Liver (tissue), 8 donors: ENCODE measurements at regions not wholly inside any gene's neighbourhood (a gene's known extent, or its start where the extent isn't known, plus 50 kb on each side); places are given as distances from the start of the nearest gene placed in this dataset.
A peak's percentile ranks its signal among the peaks of the same experiment; 100 is the strongest.

Experiments used
- DNase-seq: peaks from one replicate; pipeline ENCODE4 v3.0.0-alpha.2; 2017; ENCODE audit warnings: low spot score
- H3K27ac ChIP-seq, 2 donors: one replicate each; pipeline ENCODE4 v1.7.0; 2013; ENCODE audit warnings: inconsistent platforms in 2 of 2, low read length in 2 of 2, control low read depth in 1 of 2, low read depth in 1 of 2, mild to moderate bottlenecking in 1 of 2
- H3K27me3 ChIP-seq, 4 donors: one replicate each; pipeline versions ENCODE4 v1.6.1 to v1.7.0; 2013; ENCODE audit warnings: low read length in 3 of 4, inconsistent platforms in 1 of 4, mild to moderate bottlenecking in 1 of 4, moderate library complexity in 1 of 4; ENCODE audit not compliant: control insufficient read depth in 4 of 4, insufficient read depth in 4 of 4
- H3K36me3 ChIP-seq, 4 donors: one replicate each; pipeline versions ENCODE4 v1.6.1 to v1.7.0; 2013; ENCODE audit warnings: low read length in 3 of 4, mild to moderate bottlenecking in 3 of 4, low read depth in 1 of 4, moderate library complexity in 1 of 4; ENCODE audit not compliant: control insufficient read depth in 4 of 4, insufficient read depth in 3 of 4
- H3K4me1 ChIP-seq, 4 donors: one replicate each; pipeline versions ENCODE4 v1.6.1 to v1.7.0; 2013; ENCODE audit warnings: low read length in 3 of 4, mild to moderate bottlenecking in 3 of 4, moderate library complexity in 1 of 4; ENCODE audit not compliant: control insufficient read depth in 4 of 4, insufficient read depth in 4 of 4
- H3K4me3 ChIP-seq, 3 donors: one replicate each; pipeline versions ENCODE4 v1.6.1 to v1.7.0; 2013; ENCODE audit warnings: low read length in 3 of 3, control low read depth in 1 of 3, low read depth in 1 of 3, mild to moderate bottlenecking in 1 of 3
- H3K9ac ChIP-seq, 2 donors: one replicate each; pipeline ENCODE4 v1.7.0; 2013; ENCODE audit warnings: low read length in 2 of 2, mild to moderate bottlenecking in 2 of 2, moderate library complexity in 2 of 2, control low read depth in 1 of 2, low read depth in 1 of 2
- H3K9me3 ChIP-seq, 4 donors: one replicate each; pipeline versions ENCODE4 v1.6.1 to v1.7.0; 2013; ENCODE audit warnings: low read length in 3 of 4; ENCODE audit not compliant: control insufficient read depth in 4 of 4
- CTCF ChIP-seq: fragments of 150-350 bp; IDR thresholded peaks from 2 replicates; pipeline ENCODE4 v1.5.1; 2017; ENCODE audit warnings: improper control_type of control experiment, low read depth, low read length; ENCODE audit not compliant: missing input control
- EGR1 ChIP-seq, 2 donors: IDR thresholded peaks; 2 replicates each; pipeline ENCODE4 v1.6.1; 2016 to 2018; ENCODE audit warnings: antibody characterized with exemption in 2 of 2, low read depth in 2 of 2
- FOXA1 ChIP-seq: IDR thresholded peaks from 2 replicates; pipeline ENCODE4 v1.6.1; 2016; ENCODE audit warnings: antibody characterized with exemption
- FOXA2 ChIP-seq: IDR thresholded peaks from 2 replicates; pipeline ENCODE4 v1.6.1; 2016; ENCODE audit warnings: antibody characterized with exemption
- GABPA ChIP-seq, 2 donors: IDR thresholded peaks in 1 of 2; conservative IDR thresholded peaks in 1 of 2; 2 replicates each; pipeline ENCODE4 v1.6.1; 2016; ENCODE audit warnings: antibody characterized with exemption in 2 of 2, mild to moderate bottlenecking in 1 of 2, moderate library complexity in 1 of 2
- HNF4A ChIP-seq, 2 donors: conservative IDR thresholded peaks; 2 replicates each; pipeline ENCODE4 v1.6.1; 2016; ENCODE audit warnings: antibody characterized with exemption in 2 of 2, mild to moderate bottlenecking in 2 of 2
- HNF4G ChIP-seq: IDR thresholded peaks from 2 replicates; pipeline ENCODE4 v1.6.1; 2016; ENCODE audit warnings: antibody characterized with exemption
- JUND ChIP-seq, 2 donors: IDR thresholded peaks; 2 replicates each; pipeline ENCODE4 v1.6.1; 2016; ENCODE audit warnings: antibody characterized with exemption in 2 of 2
- NR2F2 ChIP-seq: IDR thresholded peaks from 2 replicates; pipeline ENCODE4 v1.6.1; 2016; ENCODE audit warnings: antibody characterized with exemption
- RAD21 ChIP-seq, 2 donors: IDR thresholded peaks; 2 replicates each; pipeline ENCODE4 v1.6.1; 2016; ENCODE audit warnings: antibody characterized with exemption in 2 of 2, mild to moderate bottlenecking in 2 of 2
- RXRA ChIP-seq, 2 donors: IDR thresholded peaks; 2 replicates each; pipeline ENCODE4 v1.6.1; 2017 to 2018; ENCODE audit warnings: antibody characterized with exemption in 2 of 2, mild to moderate bottlenecking in 1 of 2
- SP1 ChIP-seq: IDR thresholded peaks from 2 replicates; pipeline ENCODE4 v1.6.1; 2018; ENCODE audit warnings: antibody characterized with exemption, mild to moderate bottlenecking
- TAF1 ChIP-seq: conservative IDR thresholded peaks from 2 replicates; pipeline ENCODE4 v1.6.1; 2016; ENCODE audit warnings: antibody characterized with exemption, mild to moderate bottlenecking
- YY1 ChIP-seq: IDR thresholded peaks from 2 replicates; pipeline ENCODE4 v1.6.1; 2016; ENCODE audit warnings: antibody characterized with exemption, mild to moderate bottlenecking
- ZBTB33 ChIP-seq: IDR thresholded peaks from 2 replicates; pipeline ENCODE4 v1.6.1; 2016; ENCODE audit warnings: antibody characterized with exemption
- WGBS: extraction: QIAGEN DNeasy Blood & Tissue Kit; methylation state at CpG from one replicate; pipeline ENCODE4 v1.1.7; 2013; 5-methylcytosine and 5-hydroxymethylcytosine counted together
- TF ChIP-seq, protein P1 (sequence below): IDR thresholded peaks from 2 replicates; pipeline ENCODE4 v1.6.1; 2016; ENCODE audit warnings: antibody characterized with exemption
- TF ChIP-seq, protein P2 (sequence below): IDR thresholded peaks from 2 replicates; pipeline ENCODE4 v1.6.1; 2016; ENCODE audit warnings: antibody characterized with exemption
- donor health status: healthy.
- donor health status: healthy.
- donor health status: healthy.
- donor health status: healthy.
- donor health status: healthy.

DNA sequence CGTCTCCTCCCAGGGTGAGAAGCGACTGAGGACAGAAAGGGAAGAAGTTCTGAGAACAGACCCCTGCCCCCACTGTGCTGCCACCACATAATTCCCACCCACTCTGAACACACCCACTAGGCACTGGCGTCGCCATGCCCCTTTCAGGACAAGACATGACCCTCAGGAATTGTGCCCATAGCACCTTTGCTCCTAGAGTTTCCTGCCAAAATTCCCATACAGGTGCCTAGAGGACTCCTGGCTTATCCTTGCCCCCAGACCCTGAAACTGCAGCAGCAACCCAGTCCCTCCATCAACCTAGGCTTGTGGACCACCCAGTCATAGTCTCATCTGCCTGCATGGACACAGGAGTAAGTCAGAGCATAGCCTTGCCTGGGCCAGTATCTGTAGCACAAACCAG, 157.7 kb upstream of the ZNF267 start:
- no peak for TF ChIP-seq SP1
- TF ChIP-seq FOXA2, result no peak
- no peak for TF ChIP-seq JUND (IDR thresholded peaks at IDR 0.05)
- TF ChIP-seq HNF4A (conservative IDR thresholded peaks at IDR 0.05), result no peak
- no peak for TF ChIP-seq YY1
- no peak for TF ChIP-seq RAD21 (IDR thresholded peaks at IDR 0.05)
- no peak for TF ChIP-seq GABPA (IDR thresholded peaks at IDR 0.05 in 1 of 2, conservative IDR thresholded peaks at IDR 0.05 in 1 of 2)
- no peak for TF ChIP-seq RXRA (IDR thresholded peaks at IDR 0.05)
- TF ChIP-seq, protein P1, sequence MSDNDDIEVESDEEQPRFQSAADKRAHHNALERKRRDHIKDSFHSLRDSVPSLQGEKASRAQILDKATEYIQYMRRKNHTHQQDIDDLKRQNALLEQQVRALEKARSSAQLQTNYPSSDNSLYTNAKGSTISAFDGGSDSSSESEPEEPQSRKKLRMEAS, result no peak
- no peak for TF ChIP-seq HNF4G
- TF ChIP-seq EGR1 (IDR thresholded peaks at IDR 0.05; ENCODE audit: low read depth in 2 of 2), result no peak
- TF ChIP-seq NR2F2, result no peak
- no peak for TF ChIP-seq ZBTB33
- TF ChIP-seq TAF1, result no peak
- TF ChIP-seq, protein P2, sequence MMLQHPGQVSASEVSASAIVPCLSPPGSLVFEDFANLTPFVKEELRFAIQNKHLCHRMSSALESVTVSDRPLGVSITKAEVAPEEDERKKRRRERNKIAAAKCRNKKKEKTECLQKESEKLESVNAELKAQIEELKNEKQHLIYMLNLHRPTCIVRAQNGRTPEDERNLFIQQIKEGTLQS, result no peak
- 97% methylated on average over 4 of the region's 4 CpGs for WGBS
- no peak overlapping the region for H3K4me3 ChIP-seq

DNA sequence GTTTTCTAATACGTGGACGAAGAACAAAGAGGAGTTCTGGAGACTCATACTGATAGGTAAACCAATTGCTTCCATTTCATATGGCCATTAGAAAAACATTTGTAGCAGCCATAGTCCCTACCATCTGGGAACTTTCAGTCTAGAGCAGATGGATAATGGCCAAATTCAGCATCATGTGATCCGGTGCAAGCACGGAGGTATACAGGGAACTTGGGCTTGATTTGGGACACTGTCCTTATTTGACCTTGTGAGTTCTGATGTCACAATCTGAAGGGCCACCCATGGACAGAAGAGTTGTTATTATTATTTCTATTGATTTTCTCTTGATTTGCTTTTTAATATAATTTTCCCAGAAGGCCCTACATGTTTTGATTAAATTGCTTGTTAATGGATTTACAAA, 154.6 kb upstream of the ZNF267 start:
- Histone ChIP-seq H3K4me1 (peaks cover 4 to 9% (median 5%) of the 10 kb centered on the region in 4 donors), H3K4me3 (no peak overlapping the region), H3K27me3 (no peaks in the 10 kb centered on the region), H3K27ac (no peak overlapping the region), H3K9ac (no peak overlapping the region), H3K9me3 (no peaks in the 10 kb centered on the region), H3K36me3 (peaks cover 2 to 12% (median 9%) of the 10 kb centered on the region in 4 donors)
- no peak for TF ChIP-seq CTCF
- TF ChIP-seq RXRA (IDR thresholded peaks at IDR 0.05), result peak in 1 of 2 donors; percentile 32
- no peak for DNase-seq
- WGBS, result 67% methylated on average over 4 of the region's 4 CpGs

More for the DNA sequence above, 157.7 kb upstream of the ZNF267 start:
- Histone ChIP-seq H3K4me1 (peaks cover 4 to 15% (median 9%) of the 10 kb centered on the region in 4 donors), H3K36me3 (peaks cover 0 to 4% (median 2%) of the 10 kb centered on the region in 4 donors), H3K9me3 (no peaks in the 10 kb centered on the region), H3K27me3 (no peaks in the 10 kb centered on the region), H3K27ac (no peak overlapping the region), H3K9ac (no peak overlapping the region)
- no peak for DNase-seq

- peaks cover 3 to 25% (median 9%) of the 10 kb centered on the region in 4 donors for H3K9me3 ChIP-seq
- peaks cover 8 to 47% (median 31%) of the 10 kb centered on the region in 4 donors for H3K36me3 ChIP-seq
- no peak for TF ChIP-seq TAF1
- TF ChIP-seq HNF4G, result no peak
- TF ChIP-seq FOXA1, result no peak
- TF ChIP-seq RAD21 (IDR thresholded peaks at IDR 0.05), result no peak
- TF ChIP-seq, protein P2, result no peak
- no peak for TF ChIP-seq CTCF
- no peak for TF ChIP-seq NR2F2
- TF ChIP-seq HNF4A (conservative IDR thresholded peaks at IDR 0.05), result no peak
- no peak for TF ChIP-seq YY1
- TF ChIP-seq FOXA2, result no peak
- TF ChIP-seq GABPA (IDR thresholded peaks at IDR 0.05 in 1 of 2, conservative IDR thresholded peaks at IDR 0.05 in 1 of 2), result no peak
- TF ChIP-seq SP1, result no peak
- TF ChIP-seq EGR1 (IDR thresholded peaks at IDR 0.05; ENCODE audit: low read depth in 2 of 2), result no peak
- TF ChIP-seq, protein P1, result no peak
- TF ChIP-seq RXRA (IDR thresholded peaks at IDR 0.05), result no peak
- no peak for TF ChIP-seq ZBTB33
- TF ChIP-seq JUND (IDR thresholded peaks at IDR 0.05), result no peak
These were observed 146.1 kb upstream of the ZNF267 start for GRCh38 chr16:31727553-31727952.

More at GRCh38 chr16:31727553-31727952, 146.1 kb upstream of the ZNF267 start:
- Histone ChIP-seq H3K4me1 (no peaks in the 10 kb centered on the region), H3K27ac (no peak overlapping the region), H3K27me3 (no peaks in the 10 kb centered on the region), H3K4me3 (no peak overlapping the region), H3K9ac (no peak overlapping the region)
- DNase-seq, result no peak
